HG03558 (cell line): ENCODE measurements at regions not wholly inside any gene's neighbourhood (a gene's known extent, or its start where the extent isn't known, plus 50 kb on each side); places are given as distances from the start of the nearest gene placed in this dataset.

Experiments used
- ATAC-seq: cut with Tn5 transposase; IDR thresholded peaks from one replicate; pipeline ENCODE4 v1.9.1; 2021; ENCODE audit warnings: moderate number of reproducible peaks; ENCODE audit not compliant: unreplicated experiment; ENCODE audit errors: extremely low read depth

DNA sequence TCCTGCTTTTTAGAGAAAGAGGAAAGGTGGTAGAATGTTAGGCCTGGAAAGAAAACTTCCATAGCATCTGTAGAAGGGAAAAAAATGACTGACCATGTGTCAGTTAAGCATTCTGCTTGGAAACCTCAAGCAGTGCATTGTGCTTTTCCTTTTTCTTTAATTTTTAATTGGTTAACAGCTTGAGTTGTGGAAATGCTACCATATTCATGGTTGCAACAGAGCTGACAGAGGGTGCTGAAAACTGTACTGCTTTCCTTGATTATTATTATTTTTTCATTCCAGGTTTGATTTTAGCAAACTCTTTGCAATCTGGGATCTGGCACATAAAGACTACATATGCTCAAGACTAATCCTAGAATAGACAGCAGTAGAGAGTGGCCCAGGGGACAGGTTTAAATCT, 404.5 kb downstream of the EPHA4 start:
- no peak for ATAC-seq

GRCh38 chr2:221169724-221170123, 402.4 kb downstream of the EPHA4 start:
- ATAC-seq = no peak

GRCh38 chr2:221170548-221170947, 401.6 kb downstream of the EPHA4 start:
- ATAC-seq = no peak

DNA sequence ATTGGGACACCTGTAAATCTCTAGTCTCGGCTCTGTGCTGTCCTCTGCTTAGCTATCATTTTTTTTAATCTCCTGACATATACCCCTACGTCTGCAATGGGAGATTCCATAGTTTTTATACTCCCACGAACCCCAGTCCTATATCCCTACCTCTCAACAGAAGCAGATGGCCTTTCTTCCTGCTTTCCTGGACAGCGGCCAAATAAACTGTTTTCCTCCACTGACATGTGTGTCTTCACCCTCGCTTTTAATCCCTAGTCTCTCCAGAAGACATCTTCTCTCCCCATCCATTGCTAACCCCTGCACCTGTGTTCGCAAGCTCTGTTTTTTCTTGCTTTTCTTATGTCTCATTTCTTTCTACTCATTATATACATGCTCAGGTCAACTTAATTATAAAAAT, 395.4 kb downstream of the EPHA4 start:
- no peak for ATAC-seq

- ATAC-seq = no peak
Observed at GRCh38 chr2:221178139-221178538, 394.0 kb downstream of the EPHA4 start.

DNA sequence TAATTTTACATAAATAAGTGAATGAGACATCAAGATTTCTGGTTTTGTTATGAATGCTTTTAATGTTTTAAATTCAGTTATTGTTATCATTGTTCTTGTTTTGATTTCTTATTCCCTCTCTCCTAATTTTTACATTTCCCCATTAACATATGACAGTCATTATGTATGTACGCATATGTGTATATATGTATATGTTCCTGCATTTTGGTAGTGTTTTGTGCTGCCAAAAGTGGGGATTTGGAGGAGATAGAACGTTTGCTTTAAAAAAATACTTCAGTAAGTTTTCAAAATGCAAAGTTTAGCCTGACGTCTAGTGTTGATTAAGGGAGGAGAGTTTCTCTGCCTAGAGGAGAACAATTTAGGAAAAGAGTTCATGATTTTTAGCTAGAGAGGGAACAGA, 385.2 kb downstream of the EPHA4 start:
- ATAC-seq = no peak

GRCh38 chr2:221189431-221190067, 382.6 kb downstream of the EPHA4 start:
- ATAC-seq = no peak

DNA sequence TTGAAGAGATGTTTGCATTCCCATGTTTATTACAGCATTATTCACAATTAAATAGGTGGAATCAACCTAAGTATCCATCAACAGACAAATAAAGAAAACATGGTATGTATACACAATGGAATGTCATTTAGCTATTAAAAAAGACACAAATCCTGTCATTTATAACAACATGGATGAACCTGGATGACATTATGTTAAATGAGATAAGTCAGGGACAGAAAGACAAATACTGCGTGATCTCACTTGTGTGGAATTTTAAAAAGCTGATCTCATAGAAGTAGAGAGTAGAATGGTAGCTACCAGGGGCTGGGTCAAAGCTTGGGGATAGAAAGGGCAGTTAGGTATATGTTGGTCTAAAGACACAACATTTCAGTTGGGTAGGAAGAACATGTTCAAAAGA, 376.3 kb downstream of the EPHA4 start:
- no peak for ATAC-seq

GRCh38 chr2:221197225-221197856, 374.8 kb downstream of the EPHA4 start:
- ATAC-seq = no peak

DNA sequence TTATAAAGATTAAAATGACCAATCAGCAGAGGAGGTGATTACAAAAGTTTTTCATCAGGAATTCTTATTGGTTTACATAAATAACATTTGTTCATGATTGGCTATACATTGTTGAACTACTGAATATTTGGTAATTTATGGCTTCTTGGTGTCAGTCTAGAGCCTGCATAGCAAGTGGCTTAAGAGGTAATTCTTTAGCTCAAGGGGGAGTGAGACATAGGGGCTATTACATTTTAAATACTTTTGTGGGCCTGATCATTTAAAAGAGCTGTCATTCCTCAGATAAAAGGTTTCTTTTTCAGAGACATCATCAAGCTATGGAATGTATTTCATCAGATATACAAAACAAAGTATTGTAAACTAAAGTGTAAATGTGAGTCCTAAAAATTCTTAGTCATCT, 373.8 kb downstream of the EPHA4 start:
- ATAC-seq = no peak

- ATAC-seq = no peak
Observed at GRCh38 chr2:221200184-221200839, 371.8 kb downstream of the EPHA4 start.

DNA sequence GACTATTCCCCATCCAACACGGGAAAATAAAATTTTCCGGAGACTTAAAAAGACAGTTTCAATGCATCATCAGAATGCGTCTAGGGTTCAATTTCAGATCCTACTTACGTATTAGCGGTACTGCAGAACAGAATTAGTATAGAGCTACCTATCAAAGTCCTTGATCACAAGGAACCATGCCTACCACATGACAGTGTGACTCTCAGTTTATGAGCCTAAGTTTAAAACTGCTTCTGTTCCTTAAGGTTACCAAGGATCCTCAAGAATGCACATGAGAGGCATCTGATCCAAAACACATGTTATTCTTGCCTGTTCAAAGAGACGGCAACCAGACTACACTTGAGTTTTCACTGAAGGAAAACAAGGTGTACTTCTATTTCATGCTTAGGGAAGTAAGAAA, 369.7 kb downstream of the EPHA4 start:
- no peak for ATAC-seq

- ATAC-seq = peak; percentile 93
Observed at GRCh38 chr2:221203125-221203524, 369.0 kb downstream of the EPHA4 start.

- no peak for ATAC-seq
Observed at GRCh38 chr2:221203856-221204255, 368.2 kb downstream of the EPHA4 start.

GRCh38 chr2:221204699-221205098, 367.4 kb downstream of the EPHA4 start:
- ATAC-seq = no peak

DNA sequence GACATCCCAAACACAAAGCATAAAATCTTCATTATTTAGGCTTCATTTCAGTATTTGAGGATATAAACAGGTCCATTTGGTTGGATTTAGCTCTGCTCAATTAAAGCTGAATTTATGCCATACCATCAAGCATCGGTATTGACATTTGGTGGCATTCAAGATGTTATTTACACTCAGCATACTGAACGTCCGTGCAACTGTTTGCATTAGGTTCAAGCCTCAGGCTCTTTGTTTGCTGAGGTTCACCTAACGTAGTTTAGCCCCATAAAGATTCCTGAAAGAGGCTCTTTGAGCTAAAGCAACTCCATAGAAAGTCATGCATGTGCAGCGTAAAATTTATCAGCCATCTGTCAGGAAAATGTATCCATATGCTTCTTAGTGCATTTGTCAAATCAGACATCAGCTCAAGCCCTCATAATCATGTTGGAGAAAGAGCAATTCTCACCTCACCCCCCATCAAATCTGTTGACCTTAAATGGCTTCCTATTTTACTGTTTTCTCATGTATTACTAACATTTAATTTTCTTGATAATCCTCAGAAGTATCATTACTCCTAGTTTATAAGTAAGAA, 366.9 kb downstream of the EPHA4 start:
- no peak for ATAC-seq

- ATAC-seq = no peak
Observed at GRCh38 chr2:221210686-221211085, 361.4 kb downstream of the EPHA4 start.

DNA sequence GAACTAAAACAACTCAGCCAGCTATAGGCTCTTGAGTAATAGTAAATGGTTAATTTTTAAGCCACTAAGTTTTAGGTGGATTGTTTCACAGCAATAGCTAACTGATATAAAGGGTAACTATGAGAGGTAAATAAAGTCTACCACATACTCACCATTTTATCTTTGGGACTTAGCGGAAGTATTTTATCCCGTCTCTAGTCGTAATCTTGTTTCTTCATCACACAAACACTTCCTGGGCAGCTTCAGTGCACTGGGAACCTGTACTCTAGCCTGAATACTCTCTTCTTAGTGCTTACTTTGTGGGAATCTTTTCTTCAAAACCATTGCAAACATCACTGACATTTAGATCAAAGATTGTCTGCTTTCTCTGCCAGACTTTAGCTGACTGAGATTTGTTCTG, 360.5 kb downstream of the EPHA4 start:
- ATAC-seq = no peak

DNA sequence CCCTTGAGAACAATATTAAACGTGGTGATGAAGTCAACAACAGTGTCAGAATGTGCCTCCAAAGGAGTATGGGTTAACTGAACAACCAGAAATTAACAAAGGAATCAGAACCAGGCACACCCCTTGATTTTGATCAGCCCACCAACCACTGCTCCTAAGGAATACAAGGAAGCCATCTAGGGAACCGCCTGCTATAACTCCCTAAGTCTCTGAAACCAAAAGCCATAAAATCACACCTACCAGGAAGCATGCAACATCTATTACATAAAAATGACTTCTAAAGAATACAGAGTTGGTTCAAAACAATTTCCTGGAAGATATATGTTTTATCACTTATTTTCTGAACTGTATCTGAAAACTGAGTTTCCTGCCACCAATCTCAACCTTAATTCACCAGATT, 360.0 kb downstream of the EPHA4 start:
- no peak for ATAC-seq

GRCh38 chr2:221215487-221215886, 356.6 kb downstream of the EPHA4 start:
- ATAC-seq = no peak

- no peak for ATAC-seq
Observed at GRCh38 chr2:221216636-221217035, 355.5 kb downstream of the EPHA4 start.
